ENCODE measurements at regions not wholly inside any gene's neighbourhood (a gene's known extent, or its start where the extent isn't known, plus 50 kb on each side); places are given as distances from the start of the nearest gene placed in this dataset.

GRCh38 chr6:93675856-93676417, 256.6 kb upstream of the EPHA7 start (continued):
- no peak for TF ChIP-seq ZHX1 (CRISPR knock-in tag; IDR thresholded peaks at IDR 0.05; ENCODE audit: low read depth)
- TF ChIP-seq SMAD9 (CRISPR knock-in tag; IDR thresholded peaks at IDR 0.05) = no peak
- TF ChIP-seq ZFP36 (IDR thresholded peaks at IDR 0.05; ENCODE audit: borderline replicate concordance, low read depth, low read length, partially characterized antibody) = no peak
- no peak for TF ChIP-seq HNRNPH1 (optimal IDR thresholded peaks at IDR 0.05; ENCODE audit: low read depth, low read length)
- TF ChIP-seq ZNF598 (CRISPR knock-in tag; IDR thresholded peaks at IDR 0.05; ENCODE audit: borderline replicate concordance) = no peak

GRCh38 chr6:93663111-93663510, 243.8 kb upstream of the EPHA7 start:
- Histone ChIP-seq H3K27me3 (ENCODE audit: control insufficient read depth in 1 of 2, insufficient read depth in 2 of 2, low read length in 2 of 2) (no peaks in the 10 kb centered on the region), H3K9ac (ENCODE audit: insufficient read depth, low read depth, low read length) (no peak overlapping the region), H3K4me1 (ENCODE audit: insufficient read depth, low read length) (no peaks in the 10 kb centered on the region), H3K4me2 (ENCODE audit: low read depth, low read length) (no peak overlapping the region), H3K79me2 (ENCODE audit: insufficient read depth, low read length) (no peaks in the 10 kb centered on the region), H3K4me3 (replicated peaks in 1 of 3; ENCODE audit: insufficient read depth in 1 of 3, low read depth in 2 of 3, low read length in 3 of 3) (no peak overlapping the region), H2AFZ (ENCODE audit: low read length) (no peak overlapping the region), H3K36me3 (replicated peaks in 1 of 2; ENCODE audit: control insufficient read depth in 1 of 2, insufficient read depth in 2 of 2, low read length in 2 of 2) (no peaks in the 10 kb centered on the region), H4K20me1 (ENCODE audit: insufficient read depth, low read length) (no peaks in the 10 kb centered on the region), H3K9me3 (ENCODE audit: low read length) (no peaks in the 10 kb centered on the region; the same call in 1 of the 2 replicates), H3K27ac (ENCODE audit: extremely low read length, insufficient read depth, low read length) (no peak overlapping the region)
- 0% methylated on average over 1 of the region's 1 CpG for WGBS (ENCODE audit: low lambda C conversion rate)
- intact Hi-C loops (cut with micrococcal nuclease; ENCODE audit: unreplicated experiment) (no loop called here), in situ Hi-C loops (cut with HindIII; ENCODE audit: extremely low pct_ligation_motif_present, low pct_unique_long_range_greater_than_20kb) (no loop called here)
- ChIA-PET POLR2A (no interaction called here), CTCF (ENCODE audit: low intra/inter-chr PET ratio, low total read pairs) (no interaction called here)
- DNase-seq (ENCODE audit: low spot score) (no peak), ATAC-seq (no peak), FAIRE-seq (no peak)
- no TSS peak for BruUV-seq (replicated peaks)
- TF ChIP-seq SNAI1 (CRISPR knock-in tag; IDR thresholded peaks at IDR 0.05; ENCODE audit: borderline replicate concordance) (no peak), NFATC3 (CRISPR knock-in tag; IDR thresholded peaks at IDR 0.05) (no peak), ARID4A (CRISPR knock-in tag; IDR thresholded peaks at IDR 0.05; ENCODE audit: borderline replicate concordance) (no peak), MIER3 (CRISPR knock-in tag; IDR thresholded peaks at IDR 0.05; ENCODE audit: borderline replicate concordance) (no peak), ZBTB10 (CRISPR knock-in tag; IDR thresholded peaks at IDR 0.05; ENCODE audit: borderline replicate concordance) (no peak), ARNT (IDR thresholded peaks at IDR 0.05) (no peak), ZSCAN31 (CRISPR knock-in tag; IDR thresholded peaks at IDR 0.05; ENCODE audit: low read depth) (no peak)

All from HepG2 (cell line).